ENCODE measurements at regions not wholly inside any gene's neighbourhood (a gene's known extent, or its start where the extent isn't known, plus 50 kb on each side); places are given as distances from the start of the nearest gene placed in this dataset.
"Not testable (repeated sequence)": the region's sequence is repeated elsewhere in the genome, so short reads cannot be mapped to it uniquely, and the experiment has no call there.

DNA sequence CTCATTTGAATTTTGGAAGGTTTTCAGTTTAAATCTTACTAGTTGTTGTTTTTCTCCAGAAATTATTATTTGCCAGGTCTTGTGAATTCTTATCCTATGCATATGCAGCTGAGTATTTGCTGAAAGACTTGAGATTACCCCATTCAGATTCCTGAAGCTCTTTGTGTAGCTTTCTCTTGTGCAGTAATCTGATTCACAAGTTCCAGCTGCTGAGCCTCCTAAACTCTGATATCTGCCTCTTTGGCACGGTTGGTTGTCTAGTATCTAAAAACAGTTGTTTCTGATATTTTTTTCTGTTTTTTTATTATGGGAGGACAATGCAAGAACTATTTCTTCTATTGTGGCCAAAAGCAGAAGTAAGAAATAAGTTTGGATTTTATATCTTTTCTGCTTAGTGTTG lies 863.9 kb upstream of the MANEA start:
- Histone ChIP-seq H3K9me3 (ENCODE audit: control insufficient read depth in 2 of 3, insufficient read depth in 1 of 3, low read length in 3 of 3) (no peaks in the 10 kb centered on the region), H3K4me1 (ENCODE audit: control insufficient read depth in 2 of 3, insufficient read depth in 2 of 3, low read depth in 1 of 3, low read length in 3 of 3) (no peaks in the 10 kb centered on the region), H3K9ac (ENCODE audit: low read length in 3 of 3) (no peak overlapping the region), H3K36me3 (ENCODE audit: control insufficient read depth in 2 of 3, insufficient read depth in 3 of 3, low read length in 3 of 3) (no peaks in the 10 kb centered on the region), H3K27me3 (ENCODE audit: control insufficient read depth, insufficient read depth, low read length) (no peaks in the 10 kb centered on the region), H3K4me3 (ENCODE audit: low read length in 3 of 3) (no peak overlapping the region), H3K27ac (ENCODE audit: low read depth in 2 of 2, low read length in 2 of 2) (no peak overlapping the region)
- TF ChIP-seq, protein P1, sequence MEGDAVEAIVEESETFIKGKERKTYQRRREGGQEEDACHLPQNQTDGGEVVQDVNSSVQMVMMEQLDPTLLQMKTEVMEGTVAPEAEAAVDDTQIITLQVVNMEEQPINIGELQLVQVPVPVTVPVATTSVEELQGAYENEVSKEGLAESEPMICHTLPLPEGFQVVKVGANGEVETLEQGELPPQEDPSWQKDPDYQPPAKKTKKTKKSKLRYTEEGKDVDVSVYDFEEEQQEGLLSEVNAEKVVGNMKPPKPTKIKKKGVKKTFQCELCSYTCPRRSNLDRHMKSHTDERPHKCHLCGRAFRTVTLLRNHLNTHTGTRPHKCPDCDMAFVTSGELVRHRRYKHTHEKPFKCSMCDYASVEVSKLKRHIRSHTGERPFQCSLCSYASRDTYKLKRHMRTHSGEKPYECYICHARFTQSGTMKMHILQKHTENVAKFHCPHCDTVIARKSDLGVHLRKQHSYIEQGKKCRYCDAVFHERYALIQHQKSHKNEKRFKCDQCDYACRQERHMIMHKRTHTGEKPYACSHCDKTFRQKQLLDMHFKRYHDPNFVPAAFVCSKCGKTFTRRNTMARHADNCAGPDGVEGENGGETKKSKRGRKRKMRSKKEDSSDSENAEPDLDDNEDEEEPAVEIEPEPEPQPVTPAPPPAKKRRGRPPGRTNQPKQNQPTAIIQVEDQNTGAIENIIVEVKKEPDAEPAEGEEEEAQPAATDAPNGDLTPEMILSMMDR (IDR thresholded peaks at IDR 0.05; ENCODE audit: borderline replicate concordance, extremely low read depth, insufficient read depth), result no peak
- intact Hi-C loops (cut with DNase I), result no loop called here
- DNase-seq, result no peak
- no peak for FAIRE-seq

DNA sequence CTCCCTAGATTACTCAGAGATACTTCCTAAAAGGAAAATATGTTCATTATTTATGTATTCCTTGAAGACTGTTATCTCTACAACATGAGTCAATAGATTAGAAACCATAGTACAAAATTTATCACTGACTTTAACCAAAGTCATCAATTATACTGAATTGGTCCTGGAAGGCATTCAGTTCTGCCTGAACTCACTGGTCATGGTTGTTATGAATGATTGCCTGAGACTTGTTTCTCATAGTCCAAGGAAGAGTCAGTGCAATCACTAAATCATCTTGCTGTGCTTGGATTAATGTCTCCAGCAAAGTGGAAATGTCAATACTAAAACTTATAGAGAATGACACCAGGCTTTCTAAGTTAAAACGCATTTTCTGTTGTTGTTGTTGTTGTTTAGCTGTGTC lies 878.6 kb upstream of the MANEA start:
- Histone ChIP-seq H3K4me1 (ENCODE audit: control insufficient read depth in 2 of 3, insufficient read depth in 2 of 3, low read depth in 1 of 3, low read length in 3 of 3) (no peaks in the 10 kb centered on the region), H3K9me3 (ENCODE audit: control insufficient read depth in 2 of 3, insufficient read depth in 1 of 3, low read length in 3 of 3) (no peaks in the 10 kb centered on the region), H3K36me3 (ENCODE audit: control insufficient read depth in 2 of 3, insufficient read depth in 3 of 3, low read length in 3 of 3) (no peaks in the 10 kb centered on the region), H3K27ac (ENCODE audit: low read depth in 2 of 2, low read length in 2 of 2) (no peak overlapping the region), H3K9ac (ENCODE audit: low read length in 3 of 3) (no peak overlapping the region), H3K27me3 (ENCODE audit: control insufficient read depth, insufficient read depth, low read length) (no peaks in the 10 kb centered on the region), H3K4me3 (ENCODE audit: low read length in 3 of 3) (no peak overlapping the region)
- TF ChIP-seq, protein P1 (IDR thresholded peaks at IDR 0.05; ENCODE audit: borderline replicate concordance, extremely low read depth, insufficient read depth), result no peak
- intact Hi-C loops (cut with DNase I), result no loop called here
- DNase-seq (no peak), FAIRE-seq (no peak)

DNA sequence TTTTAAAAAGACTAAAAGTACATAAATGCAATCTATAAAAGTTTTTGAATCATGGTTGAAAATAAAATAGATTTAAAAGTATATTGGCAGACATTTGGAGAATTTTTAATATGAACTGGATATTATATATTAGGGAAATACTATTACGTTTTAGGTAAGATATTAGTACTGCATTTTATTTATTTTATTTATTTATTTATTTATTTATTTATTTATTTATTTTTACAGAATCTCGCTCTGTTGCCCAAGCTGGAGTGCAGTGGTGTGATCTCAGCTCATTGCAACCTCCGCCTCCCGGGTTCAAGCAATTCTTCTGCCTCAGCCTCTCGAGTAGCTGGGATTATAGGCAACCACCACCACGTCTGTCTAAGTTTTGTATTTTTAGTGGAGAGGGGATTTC lies 890.1 kb upstream of the MANEA start:
- H3K4me1 ChIP-seq (ENCODE audit: control insufficient read depth in 2 of 3, insufficient read depth in 2 of 3, low read depth in 1 of 3, low read length in 3 of 3); H3K9me3 ChIP-seq (ENCODE audit: control insufficient read depth in 2 of 3, insufficient read depth in 1 of 3, low read length in 3 of 3); intact Hi-C loops (cut with DNase I); H3K4me3 ChIP-seq (ENCODE audit: low read length in 3 of 3); H3K27me3 ChIP-seq (ENCODE audit: control insufficient read depth, insufficient read depth, low read length); H3K27ac ChIP-seq (ENCODE audit: low read depth in 2 of 2, low read length in 2 of 2); FAIRE-seq; DNase-seq; H3K36me3 ChIP-seq (ENCODE audit: control insufficient read depth in 2 of 3, insufficient read depth in 3 of 3, low read length in 3 of 3); H3K9ac ChIP-seq (ENCODE audit: low read length in 3 of 3): not testable (repeated sequence)

DNA sequence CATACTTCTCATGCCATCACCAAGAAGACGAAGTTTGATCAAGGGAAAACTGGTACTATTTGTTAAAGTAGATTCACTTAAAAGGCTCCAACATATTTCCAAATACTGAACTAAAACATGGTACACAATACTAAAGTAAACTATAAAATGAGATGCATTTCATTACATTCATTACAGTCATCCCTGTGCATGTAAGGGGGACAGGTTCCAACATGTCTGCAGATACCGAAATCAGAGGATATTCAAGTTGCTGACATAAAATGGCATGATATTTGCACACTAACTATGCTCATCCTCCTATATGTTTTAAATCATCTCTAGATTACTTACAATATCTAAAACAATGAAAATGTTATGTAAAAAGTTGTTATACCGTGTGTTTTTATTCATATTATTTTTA lies 893.9 kb upstream of the MANEA start:
- DNase-seq, result no peak
- Histone ChIP-seq H3K9ac (ENCODE audit: low read length in 3 of 3) (no peak overlapping the region), H3K9me3 (ENCODE audit: control insufficient read depth in 2 of 3, insufficient read depth in 1 of 3, low read length in 3 of 3) (no peaks in the 10 kb centered on the region), H3K27ac (ENCODE audit: low read depth in 2 of 2, low read length in 2 of 2) (no peak overlapping the region), H3K4me1 (ENCODE audit: control insufficient read depth in 2 of 3, insufficient read depth in 2 of 3, low read depth in 1 of 3, low read length in 3 of 3) (no peaks in the 10 kb centered on the region), H3K27me3 (ENCODE audit: control insufficient read depth, insufficient read depth, low read length) (no peaks in the 10 kb centered on the region), H3K36me3 (ENCODE audit: control insufficient read depth in 2 of 3, insufficient read depth in 3 of 3, low read length in 3 of 3) (no peaks in the 10 kb centered on the region), H3K4me3 (ENCODE audit: low read length in 3 of 3) (no peak overlapping the region)
- no peak for FAIRE-seq
- intact Hi-C loops (cut with DNase I), result no loop called here
- TF ChIP-seq, protein P1 (IDR thresholded peaks at IDR 0.05; ENCODE audit: borderline replicate concordance, extremely low read depth, insufficient read depth), result no peak

All from kidney (tissue), 13 donors.